GM12878 (cell line): ENCODE measurements at regions not wholly inside any gene's neighbourhood (a gene's known extent, or its start where the extent isn't known, plus 50 kb on each side); places are given as distances from the start of the nearest gene placed in this dataset.

Source experiments
- ATAC-seq: fragments of 200-7000 bp; cut with Tn5 transposase; 3 replicates; pipeline ENCODE4 v1.9.1; 2020; ENCODE audit warnings: mild to moderate bottlenecking, moderate library complexity
- BruUV-seq: library from RNA; stranded (reverse); fragments of 400-500 nt; replicated peaks from 2 replicates; lab custom pipeline; 2021; lab: Mats Ljungman, UMichigan
- CTCF ChIA-PET: fragments of 300-600 bp; sonication (Branson Sonifier 250); formaldehyde crosslinking; extraction: SDS; loops from one replicate; lab custom pipeline; 2021; ENCODE audit warnings: inconsistent platforms; lab: Yijun Ruan, JAX
- POLR2A ChIA-PET: fragments of 350-600 bp; formaldehyde crosslinking; extraction: SDS; loops from one replicate; lab custom pipeline; 2021; ENCODE audit warnings: inconsistent platforms; lab: Charles Lee
- RAD21 ChIA-PET: fragments of 300-600 bp; sonication (Branson Sonifier 250); formaldehyde crosslinking; loops from one replicate; lab custom pipeline; 2023; ENCODE audit warnings: antibody characterized with exemption; ENCODE audit not compliant: unreplicated experiment; lab: Charles Lee
- SMC1A ChIA-PET: fragments of 300-600 bp; sonication (Branson Sonifier 250); formaldehyde crosslinking; loops from one replicate; lab custom pipeline; 2023; ENCODE audit not compliant: unreplicated experiment, uncharacterized antibody; lab: Charles Lee
- DNase-seq: peaks from one replicate; pipeline ENCODE4 v3.0.0-alpha.2; 2011; ENCODE audit warnings: low read depth, low spot score
- FAIRE-seq: peaks from 3 replicates; lab custom pipeline; 2011; peaks lifted over from hg19 to GRCh38; lab: Jason Lieb, UNC
- H2AFZ ChIP-seq: 2 replicates; pipeline ENCODE4 v1.6.0; 2011; ENCODE audit warnings: low read depth, low read length, control low read depth; ENCODE audit not compliant: control insufficient read depth
- H3K27ac ChIP-seq: 2 replicates; pipeline ENCODE4 v1.5.1; 2011; ENCODE audit warnings: control low read depth; ENCODE audit not compliant: control insufficient read depth, insufficient read depth
- H3K27me3 ChIP-seq, 2 experiments: replicated peaks in 1 of 2; 2 replicates each; pipeline versions ENCODE4 v1.6.0 to v1.6.1; 2011; ENCODE audit warnings: low read length in 1 of 2; ENCODE audit not compliant: control insufficient read depth in 2 of 2, insufficient read depth in 2 of 2
- H3K36me3 ChIP-seq, 2 experiments: 2 replicates each; pipeline ENCODE4 v1.5.1; 2011; ENCODE audit warnings: low read length in 1 of 2; ENCODE audit not compliant: control insufficient read depth in 2 of 2, insufficient read depth in 2 of 2
- H3K4me1 ChIP-seq: 2 replicates; pipeline ENCODE4 v1.6.1; 2011; ENCODE audit warnings: mild to moderate bottlenecking, low read length, moderate library complexity, mixed read lengths; ENCODE audit not compliant: control insufficient read depth, insufficient read depth
- H3K4me2 ChIP-seq: 2 replicates; pipeline ENCODE4 v1.6.0; 2011; ENCODE audit warnings: control low read depth; ENCODE audit not compliant: control insufficient read depth, insufficient read depth
- H3K4me3 ChIP-seq: fragments of 200-600 bp; sonication (generic); 2 replicates; pipeline ENCODE4 v1.5.1; 2016
- H3K79me2 ChIP-seq: 2 replicates; pipeline ENCODE4 v1.6.0; 2011; ENCODE audit warnings: low read length; ENCODE audit not compliant: control insufficient read depth, insufficient read depth
- H3K9ac ChIP-seq: 2 replicates; pipeline ENCODE4 v1.8.0; 2011; ENCODE audit warnings: low read length, control low read depth, mixed read lengths; ENCODE audit not compliant: control insufficient read depth, insufficient read depth
- H3K9me3 ChIP-seq: replicated peaks from 3 replicates; pipeline ENCODE4 v1.5.1; 2011; ENCODE audit warnings: mild to moderate bottlenecking, low read length; ENCODE audit not compliant: control insufficient read depth, insufficient read depth
- H4K20me1 ChIP-seq: 2 replicates; pipeline ENCODE4 v1.6.0; 2011; ENCODE audit not compliant: control insufficient read depth, insufficient read depth
- MTA2 ChIP-seq: fragments of 450-650 bp; IDR thresholded peaks from 2 replicates; pipeline ENCODE4 v1.6.1; 2016; ENCODE audit warnings: low read depth, mild to moderate bottlenecking, moderate library complexity
- NFIC ChIP-seq: IDR thresholded peaks from 2 replicates; pipeline ENCODE4 v1.6.1; 2012; ENCODE audit warnings: low read depth, mild to moderate bottlenecking, inconsistent platforms, low read length, moderate library complexity
- NFXL1 ChIP-seq: fragments of 450-650 bp; IDR thresholded peaks from 2 replicates; pipeline ENCODE4 v1.6.1; 2017; ENCODE audit warnings: antibody characterized with exemption, mild to moderate bottlenecking, borderline replicate concordance
- NR2C2 ChIP-seq: IDR thresholded peaks from 2 replicates; pipeline ENCODE4 v1.6.1; 2011; ENCODE audit warnings: borderline replicate concordance, low read depth; ENCODE audit not compliant: control insufficient read depth, insufficient read length
- POLR2A ChIP-seq: IDR thresholded peaks from 2 replicates; pipeline ENCODE4 v1.6.1; 2011; ENCODE audit warnings: low read depth, mild to moderate bottlenecking, low read length
- SREBF1 ChIP-seq: IDR thresholded peaks from 2 replicates; pipeline ENCODE4 v1.6.1; 2012; ENCODE audit warnings: mild to moderate bottlenecking, low read length
- SUZ12 ChIP-seq: fragments of 200-600 bp; sonication (generic); IDR thresholded peaks from one replicate; pipeline ENCODE4 v1.6.1; 2018; ENCODE audit warnings: antibody characterized with exemption, mild to moderate bottlenecking; ENCODE audit not compliant: unreplicated experiment
- ZBED1 ChIP-seq: IDR thresholded peaks from 2 replicates; pipeline ENCODE4 v1.6.1; 2016; ENCODE audit warnings: borderline replicate concordance
- ZNF274 ChIP-seq: IDR thresholded peaks from one replicate; pipeline ENCODE4 v1.8.0; 2011; ENCODE audit not compliant: insufficient read length, insufficient read depth
- ZZZ3 ChIP-seq: IDR thresholded peaks from 2 replicates; pipeline ENCODE4 v1.6.1; 2011; ENCODE audit warnings: low read depth; ENCODE audit not compliant: control insufficient read depth, insufficient read length
- WGBS: methylation state at CpG from one replicate; pipeline ENCODE4 v1.1.6; 2016; ENCODE audit warnings: low lambda C conversion rate; ENCODE audit not compliant: insufficient replicate concordance, insufficient coverage; ENCODE audit errors: missing lambda C conversion rate; 5-methylcytosine and 5-hydroxymethylcytosine counted together
- in situ Hi-C: fragments of 300-500 bp; cut with MboI; formaldehyde crosslinking; loops from 9 replicates; pipeline ENCODE4 v1.14.3; 2018; ENCODE audit warnings: mixed read lengths
- intact Hi-C: fragments of 100-400 bp; cut with micrococcal nuclease; formaldehyde crosslinking; loops from one replicate; pipeline ENCODE4 v1.14.2; 2022; ENCODE audit not compliant: unreplicated experiment

DNA sequence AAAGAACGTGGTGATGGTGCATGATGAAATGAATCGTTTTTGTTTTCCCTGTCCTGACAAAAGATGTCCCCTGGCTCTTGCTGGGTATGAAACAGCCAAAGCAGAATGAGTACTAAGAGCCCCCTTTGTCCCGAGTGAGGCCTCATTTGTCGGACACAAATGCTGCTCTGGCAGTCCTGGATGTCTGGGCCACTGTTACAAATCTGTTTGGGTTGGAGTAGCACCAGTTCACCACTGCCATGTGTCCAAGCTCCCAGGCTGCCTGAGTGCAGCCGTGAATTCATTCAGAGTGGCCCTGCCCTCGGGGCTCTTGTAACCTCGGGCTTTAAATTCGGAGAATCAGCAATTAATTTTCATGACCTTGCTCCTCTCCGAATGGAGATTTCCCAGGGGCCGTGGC is 182.4 kb downstream of the NUFIP1 start (continued):
- TF ChIP-seq SUZ12 (no peak), SREBF1 (no peak), ZZZ3 (no peak), NR2C2 (no peak)

DNA sequence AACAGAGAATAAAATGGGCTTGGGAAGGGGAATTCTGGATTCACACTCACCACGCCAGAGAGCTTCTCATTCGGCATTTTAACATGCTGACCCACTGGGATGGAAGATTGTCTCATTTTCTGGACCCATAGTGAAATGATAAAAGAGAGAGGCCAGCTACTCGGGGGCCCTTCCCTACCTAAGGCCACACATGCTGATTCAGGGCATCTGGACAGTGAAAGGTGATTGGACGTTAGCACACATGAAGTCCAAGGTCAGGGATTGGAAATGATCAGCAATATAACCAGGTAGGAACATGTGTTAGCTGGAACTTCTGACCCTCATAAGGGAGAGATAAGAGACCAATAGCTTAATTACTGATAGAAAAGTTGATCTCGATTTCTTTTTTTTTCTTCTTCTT is 183.7 kb downstream of the NUFIP1 start:
- H3K36me3 ChIP-seq = no peaks in the 10 kb centered on the region
- ChIA-PET CTCF (no interaction called here), POLR2A (no interaction called here), RAD21 (no interaction called here), SMC1A (no interaction called here)
- H3K4me1 ChIP-seq = no peaks in the 10 kb centered on the region
- DNase-seq = no peak
- no peak overlapping the region for H3K9ac ChIP-seq
- no peaks in the 10 kb centered on the region; a peak in 2 of 4 replicates for H3K27me3 ChIP-seq
- intact Hi-C loops (no loop called here), in situ Hi-C loops (no loop called here)
- no peaks in the 10 kb centered on the region for H3K9me3 ChIP-seq
- no peak overlapping the region for H2AFZ ChIP-seq
- TF ChIP-seq ZBED1 (no peak), MTA2 (no peak), NFXL1 (no peak), NFIC (no peak), ZNF274 (no peak), POLR2A (no peak)
- WGBS = 10% methylated on average over 5 of the region's 5 CpGs
- H3K4me3 ChIP-seq = no peak overlapping the region
- FAIRE-seq = no peak
- no peak for ATAC-seq
- no peak overlapping the region for H3K27ac ChIP-seq
- H3K4me2 ChIP-seq = no peak overlapping the region
- no TSS peak for BruUV-seq
- H3K79me2 ChIP-seq = no peaks in the 10 kb centered on the region
- H4K20me1 ChIP-seq = no peaks in the 10 kb centered on the region
